HS-5 (cell line): ENCODE measurements at regions not wholly inside any gene's neighbourhood (a gene's known extent, or its start where the extent isn't known, plus 50 kb on each side); places are given as distances from the start of the nearest gene placed in this dataset.

Experiments
- DNase-seq: peaks from one replicate; pipeline ENCODE4 v3.0.0-alpha.2; 2012; ENCODE audit warnings: low read depth

DNA sequence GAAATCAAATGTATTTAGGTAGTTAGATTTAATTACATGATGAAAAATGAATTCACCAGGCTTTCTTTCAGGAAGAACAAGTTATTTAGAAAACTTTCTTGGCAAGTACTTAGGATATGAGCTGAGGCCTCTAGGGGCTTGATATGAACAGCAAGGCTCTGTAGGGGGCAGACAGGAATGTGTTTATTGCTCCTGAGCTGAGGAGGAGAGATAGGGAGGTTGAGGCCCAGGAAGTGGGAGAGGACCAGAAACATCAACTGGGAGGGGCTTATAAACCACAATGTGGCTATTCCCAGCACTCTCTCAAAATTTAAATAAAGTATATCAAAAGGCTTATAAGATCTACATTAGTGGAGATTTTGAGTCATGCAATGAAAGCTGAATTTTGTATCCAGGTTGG is 154.0 kb upstream of the MAF start:
- DNase-seq, result no peak

DNA sequence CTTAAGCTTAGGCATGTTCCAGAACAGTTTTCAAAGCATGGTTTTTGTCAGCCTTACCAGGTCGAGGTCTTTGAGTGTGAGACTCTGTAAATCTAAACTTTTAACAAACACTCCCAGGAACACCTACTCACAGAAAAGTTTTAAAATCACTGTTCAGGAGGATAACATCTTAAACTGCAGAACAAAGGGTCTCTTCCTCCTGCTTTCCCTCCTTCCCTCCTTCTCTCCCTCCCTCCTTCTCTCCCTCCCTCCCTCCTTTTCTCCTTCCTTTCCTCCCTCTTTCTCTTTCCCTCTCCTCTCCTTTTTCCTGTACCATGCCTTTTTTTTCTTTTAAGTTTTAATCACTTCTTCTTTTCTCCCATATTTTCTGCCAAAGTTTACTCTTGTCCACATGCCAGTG is 153.5 kb upstream of the MAF start:
- DNase-seq, result no peak

- DNase-seq, result no peak
Measured at GRCh38 chr16:79753286-79753685, 152.7 kb upstream of the MAF start.

- no peak for DNase-seq
Measured at GRCh38 chr16:79752396-79752795, 151.9 kb upstream of the MAF start.

DNA sequence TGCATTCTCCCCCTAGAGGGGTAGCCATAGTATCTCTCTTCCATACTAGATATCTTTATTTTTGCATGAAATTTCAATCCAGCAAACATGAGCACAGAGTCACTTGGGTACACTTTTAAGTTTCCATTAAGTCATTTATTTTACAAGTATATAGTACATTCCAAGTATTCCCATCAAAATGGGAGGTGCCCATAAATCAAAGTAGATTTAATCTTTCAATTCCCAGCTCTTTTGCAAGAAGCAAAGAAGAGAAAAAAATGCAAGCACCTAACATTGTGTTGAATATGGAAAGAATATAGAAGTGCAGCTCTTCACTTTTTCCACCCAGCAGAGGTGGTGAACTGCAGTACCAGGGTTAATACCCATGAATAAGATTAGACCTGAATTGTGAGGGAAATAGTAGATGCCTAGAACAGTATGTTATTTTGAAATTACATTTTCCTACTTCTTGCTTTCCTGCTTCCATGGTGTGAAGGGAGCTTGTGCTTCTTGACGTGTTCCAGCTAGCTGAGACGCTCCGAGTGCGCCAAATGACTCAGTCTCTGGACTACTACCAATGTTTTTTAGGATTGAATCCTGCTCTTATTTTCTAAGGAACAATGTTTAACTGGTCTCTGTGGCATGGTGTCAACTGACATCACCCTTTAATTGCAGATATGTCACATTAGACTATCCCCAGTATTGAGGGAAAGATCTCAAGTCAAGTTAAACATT is 151.1 kb upstream of the MAF start:
- no peak for DNase-seq

DNA sequence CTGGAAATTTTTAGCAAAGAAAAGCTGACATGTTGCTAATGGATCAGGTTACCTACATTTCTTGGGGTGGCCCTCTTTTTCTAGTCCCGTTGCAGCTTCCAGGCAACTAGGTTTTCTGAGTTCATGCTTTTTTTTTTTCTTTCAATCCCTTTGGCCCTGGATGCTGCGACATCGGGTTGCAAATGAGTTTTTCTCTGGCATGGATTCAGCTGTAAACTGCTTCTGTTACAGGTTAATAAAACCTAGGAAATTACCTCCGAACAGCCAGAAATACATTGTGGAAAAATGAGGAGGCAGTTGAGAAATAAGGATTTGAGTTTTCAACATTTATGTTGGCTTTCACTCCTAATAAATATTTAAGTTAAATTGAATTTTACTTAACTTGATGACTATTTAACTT is 149.8 kb upstream of the MAF start:
- DNase-seq, result no peak

DNA sequence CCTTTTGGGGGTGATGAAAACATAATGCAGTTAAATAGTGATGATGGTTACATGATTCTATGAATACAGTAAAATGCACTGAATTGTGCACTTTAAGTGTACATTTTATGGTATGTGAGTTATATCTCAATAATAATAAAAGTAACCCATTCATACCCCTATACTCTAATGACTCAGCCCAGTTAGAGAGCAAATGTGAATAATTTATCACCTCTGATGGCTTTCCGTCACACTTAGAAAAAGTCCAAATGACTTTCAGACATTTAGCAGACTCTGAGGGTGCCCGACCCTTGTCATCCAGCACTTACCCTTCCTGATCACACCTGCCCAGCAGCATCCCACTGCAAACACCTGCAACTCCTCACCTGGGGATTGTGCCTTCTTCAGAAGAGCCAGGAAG is 148.1 kb upstream of the MAF start:
- no peak for DNase-seq

- no peak for DNase-seq
Measured at GRCh38 chr16:79747688-79748087, 147.2 kb upstream of the MAF start.

DNA sequence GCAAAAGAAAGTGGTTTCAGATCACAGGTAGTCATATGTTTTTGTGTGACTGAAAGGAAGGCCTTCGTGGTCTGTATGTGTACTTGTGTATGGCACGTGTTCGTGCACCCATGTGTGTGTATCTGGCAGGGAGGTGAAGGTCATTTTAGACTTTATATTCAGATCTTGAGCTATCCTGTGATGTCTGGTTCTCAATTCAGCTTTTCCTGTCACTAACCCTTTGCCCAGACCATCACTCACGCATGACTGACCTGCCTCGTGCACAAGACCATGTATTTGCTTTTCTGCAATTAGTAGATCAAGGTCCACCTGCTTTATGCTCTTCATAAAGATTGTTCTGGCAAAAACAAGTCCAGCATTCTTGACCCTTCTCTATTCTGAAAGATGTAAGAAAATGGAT is 139.7 kb upstream of the MAF start:
- DNase-seq, result no peak

- no peak for DNase-seq
Measured at GRCh38 chr16:79735271-79735670, 134.7 kb upstream of the MAF start.

DNA sequence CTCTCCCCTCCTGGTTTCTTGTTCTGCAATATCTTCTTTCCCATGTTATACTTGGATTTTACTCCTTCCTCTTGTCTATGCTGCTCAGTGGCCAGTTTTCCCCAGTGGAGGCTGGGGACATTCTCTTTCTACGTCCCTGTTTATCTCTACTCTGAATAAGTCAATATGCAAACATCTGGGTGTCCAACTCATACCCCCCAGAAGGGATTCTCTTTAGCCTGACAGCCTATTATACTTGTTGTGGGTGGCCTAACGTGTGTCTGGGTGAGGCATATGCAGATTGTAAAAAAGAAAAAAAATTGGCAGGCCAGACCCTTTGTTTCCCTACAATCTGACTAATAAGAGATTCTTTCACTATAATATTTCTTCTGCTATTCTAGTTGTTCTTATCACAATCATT is 134.2 kb upstream of the MAF start:
- no peak for DNase-seq

GRCh38 chr16:79728923-79729240 is 128.3 kb upstream of the MAF start:
- DNase-seq, result no peak

DNA sequence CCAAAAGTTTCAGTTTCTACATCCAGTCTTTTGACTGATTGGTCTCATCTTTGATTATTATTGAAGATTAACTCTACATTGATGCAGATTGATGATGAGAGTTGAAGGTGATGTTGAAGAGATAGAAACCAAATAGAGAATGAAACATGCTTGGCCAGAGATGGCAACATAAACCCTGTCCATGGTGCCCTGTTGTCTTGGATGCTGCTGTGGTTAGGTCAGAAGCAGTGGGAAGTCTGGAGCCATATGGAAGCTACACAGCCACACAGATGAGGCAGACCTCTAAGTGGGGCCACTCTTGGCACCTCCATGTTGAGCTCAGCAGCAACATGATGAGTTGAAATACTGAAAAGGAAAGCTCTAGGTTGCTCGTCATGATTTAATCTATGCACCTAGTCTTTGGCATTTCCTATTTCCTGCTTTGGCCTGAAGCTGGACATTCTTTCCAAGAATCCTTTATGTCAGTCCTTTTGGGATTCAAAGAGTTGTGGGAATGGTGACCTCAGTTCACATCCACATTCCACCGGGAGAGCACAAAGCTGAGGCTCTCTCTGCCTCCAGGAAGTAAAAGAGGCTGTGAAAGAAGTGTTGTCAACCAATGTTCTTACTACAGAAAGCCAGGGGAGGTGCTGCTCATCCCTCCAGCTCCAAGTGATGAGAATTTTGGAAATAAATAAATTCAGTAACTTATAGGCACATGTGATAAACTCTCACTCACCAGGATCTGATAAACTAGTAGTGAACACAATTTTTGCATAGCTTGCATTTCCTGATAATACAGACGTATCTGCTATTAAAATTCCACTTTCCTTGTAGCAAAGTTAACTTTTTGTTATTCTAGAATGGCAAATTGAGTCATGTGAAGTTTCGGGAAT is 127.7 kb upstream of the MAF start:
- DNase-seq, result no peak

- no peak for DNase-seq
Measured at GRCh38 chr16:79726902-79727301, 126.4 kb upstream of the MAF start.

GRCh38 chr16:79725051-79725450 is 124.5 kb upstream of the MAF start:
- no peak for DNase-seq

DNA sequence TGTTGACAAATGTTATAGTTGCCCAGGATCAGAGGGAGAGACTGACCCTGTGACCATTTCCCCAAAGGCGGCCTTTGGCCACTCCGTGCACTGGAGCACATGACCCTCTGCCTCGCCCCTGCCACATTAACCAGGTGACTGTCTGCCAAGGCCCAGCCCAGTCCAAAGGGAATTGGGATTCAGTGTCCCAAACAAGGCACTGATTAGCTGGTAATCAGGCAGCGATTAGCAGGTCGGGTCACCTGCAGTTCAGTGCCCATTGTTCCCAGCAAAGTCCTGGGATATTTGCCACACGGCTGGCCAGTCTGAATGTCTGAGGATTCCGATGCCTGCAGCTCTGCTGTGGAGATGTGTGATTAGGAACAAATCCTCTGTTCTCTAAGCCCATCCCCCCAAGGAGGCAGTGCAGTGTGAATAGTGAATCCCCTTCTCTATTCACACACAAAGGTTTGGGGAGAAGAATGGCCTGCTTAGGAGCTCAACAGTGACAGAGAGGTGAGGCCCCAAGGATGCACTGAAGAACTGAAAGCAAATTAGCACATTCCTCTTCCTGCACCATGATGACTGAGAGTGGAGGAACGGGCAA is 123.1 kb upstream of the MAF start:
- no peak for DNase-seq

- DNase-seq, result no peak
Measured at GRCh38 chr16:79721270-79721669, 120.7 kb upstream of the MAF start.

GRCh38 chr16:79717333-79718137 is 117.0 kb upstream of the MAF start:
- DNase-seq, result no peak

- no peak for DNase-seq
Measured at GRCh38 chr16:79716645-79717332, 116.3 kb upstream of the MAF start.

- DNase-seq, result no peak
Measured at GRCh38 chr16:79715061-79715460, 114.5 kb upstream of the MAF start.

GRCh38 chr16:79714440-79714839 is 113.9 kb upstream of the MAF start:
- no peak for DNase-seq
